HG02763 (cell line): ENCODE measurements at regions not wholly inside any gene's neighbourhood (a gene's known extent, or its start where the extent isn't known, plus 50 kb on each side); places are given as distances from the start of the nearest gene placed in this dataset.

Experiments
- ATAC-seq: cut with Tn5 transposase; IDR thresholded peaks from one replicate; pipeline ENCODE4 v1.9.1; 2021; ENCODE audit warnings: mild to moderate bottlenecking, moderate library complexity; ENCODE audit not compliant: unreplicated experiment

DNA sequence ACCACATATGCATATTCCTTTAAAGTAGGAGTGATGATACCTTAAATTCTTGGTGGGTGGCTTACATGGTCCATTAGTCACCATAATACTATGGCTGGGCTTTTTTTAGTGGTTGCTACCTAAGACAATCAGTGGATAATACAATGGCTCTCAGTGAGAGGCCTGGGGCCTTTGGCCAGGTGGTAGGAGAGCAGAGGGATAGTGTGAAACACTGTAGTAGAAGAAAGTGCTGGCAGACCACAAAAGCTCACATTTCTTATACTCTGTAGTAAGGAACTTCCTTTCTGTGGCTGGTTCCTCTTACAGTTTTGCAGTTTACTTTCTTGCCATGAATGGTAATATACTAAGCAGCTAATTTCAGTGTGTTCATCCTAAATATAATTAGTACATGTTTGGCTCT, 583.5 kb downstream of the XIRP2 start:
- ATAC-seq, result no peak

DNA sequence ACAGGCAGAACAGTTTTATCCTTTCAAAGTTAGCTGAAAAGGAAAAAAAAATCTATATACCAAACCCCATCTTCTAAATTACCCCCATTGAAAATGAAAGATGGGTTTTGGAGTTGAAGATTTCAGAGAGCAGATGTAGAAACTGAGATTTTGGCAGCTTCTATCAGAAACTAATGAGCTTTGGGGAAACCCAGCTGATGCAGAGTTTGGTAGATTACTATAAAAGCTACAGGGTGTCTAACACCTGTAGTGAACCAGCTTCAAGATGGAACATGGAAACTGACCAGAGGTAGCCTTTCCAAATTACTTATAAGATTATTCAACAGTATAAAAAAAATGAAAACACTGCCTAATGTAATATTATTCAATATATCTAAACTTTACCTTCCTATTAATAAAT, 583.1 kb downstream of the XIRP2 start:
- no peak for ATAC-seq

GRCh38 chr2:167462379-167462778, 574.1 kb downstream of the XIRP2 start:
- no peak for ATAC-seq

DNA sequence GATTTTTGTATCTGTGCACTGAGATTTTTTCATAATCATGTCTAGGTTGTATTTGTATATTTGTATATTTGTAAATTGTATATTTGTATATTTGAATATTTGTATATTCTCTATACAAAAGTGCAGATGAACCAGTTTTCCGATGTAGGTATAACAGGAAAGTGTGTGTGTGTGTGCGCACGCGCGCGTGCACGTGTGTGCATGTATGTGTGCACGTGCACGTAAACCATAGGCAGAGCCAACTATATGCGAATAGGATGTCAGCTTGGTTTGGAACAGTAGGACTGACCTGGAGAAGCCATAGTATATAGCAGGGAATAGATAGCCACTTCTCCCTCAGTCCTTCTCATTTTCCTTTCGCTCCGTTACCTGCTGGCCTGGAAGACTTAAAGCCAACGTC, 565.8 kb downstream of the XIRP2 start:
- ATAC-seq, result no peak

DNA sequence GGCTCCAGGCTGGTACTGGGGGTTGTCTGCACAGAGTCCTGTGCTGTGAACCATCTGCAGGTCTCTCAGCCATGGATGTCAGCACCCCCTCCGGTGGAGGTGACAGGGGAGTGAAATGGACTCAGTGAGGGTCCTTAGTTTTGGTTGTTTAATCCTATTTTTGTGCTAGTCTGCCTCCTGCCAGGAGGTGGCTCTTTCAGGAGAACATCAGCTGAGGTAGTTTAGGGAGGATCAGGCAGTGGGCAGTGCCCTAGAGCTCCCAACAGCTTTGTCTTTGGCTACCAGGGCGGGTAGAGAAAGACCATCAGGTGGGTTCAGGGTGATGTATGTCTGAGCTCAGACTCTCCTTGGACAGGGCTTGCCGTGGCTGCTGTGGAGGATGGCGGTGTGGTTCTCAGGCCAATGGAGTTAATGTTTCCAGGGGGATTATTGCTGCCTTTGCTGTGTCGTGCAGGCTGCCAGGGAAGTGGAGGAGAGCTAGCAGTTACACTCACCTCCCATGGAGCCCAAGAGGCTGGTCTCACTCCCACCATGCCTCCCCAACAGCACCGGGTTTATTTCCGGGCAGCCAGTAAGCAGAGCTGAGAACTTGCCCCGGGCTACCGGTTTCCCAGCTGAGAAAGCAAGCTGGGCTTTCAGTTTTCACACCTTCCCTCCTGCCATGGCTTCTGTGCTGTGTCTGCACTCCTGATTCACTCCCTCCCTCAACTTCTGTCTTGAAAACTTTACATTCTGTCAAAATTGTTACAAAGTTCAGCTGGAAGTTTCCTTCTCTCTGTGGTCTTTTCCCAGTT, 563.4 kb downstream of the XIRP2 start:
- no peak for ATAC-seq

GRCh38 chr2:167450364-167450763, 562.1 kb downstream of the XIRP2 start:
- no peak for ATAC-seq

DNA sequence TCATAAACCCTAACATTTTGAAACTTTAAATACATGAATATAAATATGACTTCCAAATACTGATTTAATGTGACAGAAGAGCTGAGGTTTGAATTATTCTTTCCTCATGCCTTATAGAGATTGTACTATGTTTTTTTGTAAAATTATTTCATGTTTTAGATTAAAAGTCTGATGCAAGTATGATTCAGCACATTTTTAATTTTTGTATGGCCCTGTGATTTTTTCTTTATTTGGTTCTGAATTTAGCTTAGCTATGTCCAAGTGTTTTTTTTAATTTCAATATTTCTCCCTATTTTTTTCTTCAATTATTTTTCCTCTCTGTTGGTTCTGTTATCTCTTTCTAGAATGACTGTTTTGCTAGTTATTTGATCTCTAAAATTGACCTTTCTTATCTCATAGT, 552.1 kb downstream of the XIRP2 start:
- no peak for ATAC-seq

DNA sequence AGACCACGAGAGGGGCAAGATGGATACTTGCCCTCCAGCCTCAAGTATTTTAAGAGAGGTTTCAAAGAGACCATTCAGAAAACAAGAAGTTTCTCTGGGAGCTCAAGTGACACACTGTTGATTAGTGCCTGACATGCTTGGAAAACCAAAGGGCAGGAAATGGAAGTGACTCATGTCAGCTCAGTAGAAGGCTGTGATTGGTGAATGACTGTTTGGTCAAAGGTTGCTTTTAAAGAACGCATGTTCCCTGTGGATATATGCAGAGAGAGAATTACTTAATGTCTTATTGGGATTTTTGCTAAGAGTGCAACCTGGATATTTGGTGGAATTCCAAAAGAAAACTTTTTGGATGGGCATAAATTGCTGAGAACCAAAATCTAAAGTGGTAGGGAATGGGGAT, 549.9 kb downstream of the XIRP2 start:
- no peak for ATAC-seq

DNA sequence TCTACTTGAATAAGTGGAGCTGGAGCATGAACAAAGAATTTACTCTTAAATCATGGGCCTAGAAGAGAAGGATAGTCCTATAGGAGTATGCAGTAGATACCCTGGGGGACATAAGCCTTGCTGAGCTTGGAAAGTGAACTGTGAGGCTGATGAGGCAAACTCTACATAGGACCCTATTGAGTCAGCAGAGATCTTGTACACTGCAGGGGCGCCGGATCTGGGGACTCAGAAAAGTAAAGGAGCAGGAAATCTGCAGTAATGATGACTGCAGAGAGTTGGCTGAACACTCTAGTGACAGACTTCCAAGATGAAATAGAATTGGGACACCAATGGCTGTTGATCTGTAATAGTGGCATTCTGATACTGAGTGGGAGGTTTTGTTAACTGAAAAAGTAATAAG, 543.7 kb downstream of the XIRP2 start:
- ATAC-seq, result no peak

DNA sequence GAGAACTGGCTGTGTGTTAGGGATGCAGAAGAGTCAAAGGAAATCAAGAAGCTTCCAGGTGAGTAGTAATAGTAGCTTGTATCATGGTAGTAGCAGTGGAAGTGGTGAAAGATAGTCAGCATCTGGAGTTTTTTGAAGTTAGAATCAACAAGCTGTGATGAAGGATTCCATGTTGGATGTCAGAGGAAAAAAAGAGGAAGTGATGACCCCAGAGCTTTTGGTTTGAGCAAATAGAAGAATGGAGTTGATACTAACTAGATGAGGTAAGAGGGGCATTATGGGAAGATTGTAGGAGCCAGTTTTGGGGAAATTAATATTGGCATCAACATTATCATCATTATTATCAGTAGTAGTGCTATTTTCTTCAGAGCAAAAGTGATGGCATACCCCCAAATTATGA, 542.2 kb downstream of the XIRP2 start:
- no peak for ATAC-seq

GRCh38 chr2:167424803-167425755, 536.8 kb downstream of the XIRP2 start:
- no peak for ATAC-seq

DNA sequence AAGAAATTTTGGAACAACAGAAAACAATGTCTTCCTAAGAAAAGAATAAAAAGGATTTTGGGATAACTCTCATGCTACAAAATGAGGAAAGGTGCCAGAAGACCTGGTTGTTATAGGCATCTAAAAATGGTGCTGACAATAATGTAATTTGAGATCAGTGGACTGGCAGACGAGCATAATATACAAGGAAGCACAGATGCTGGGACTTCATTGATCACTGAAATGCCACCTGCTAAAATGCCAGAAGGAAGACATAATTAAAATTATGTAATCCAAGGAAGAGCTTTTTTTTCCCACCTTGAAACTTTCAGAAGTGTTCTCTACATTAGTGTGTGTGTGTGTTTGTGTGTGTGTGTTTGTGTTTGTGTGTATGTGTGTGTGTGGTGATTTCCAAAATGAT, 535.9 kb downstream of the XIRP2 start:
- ATAC-seq, result no peak

DNA sequence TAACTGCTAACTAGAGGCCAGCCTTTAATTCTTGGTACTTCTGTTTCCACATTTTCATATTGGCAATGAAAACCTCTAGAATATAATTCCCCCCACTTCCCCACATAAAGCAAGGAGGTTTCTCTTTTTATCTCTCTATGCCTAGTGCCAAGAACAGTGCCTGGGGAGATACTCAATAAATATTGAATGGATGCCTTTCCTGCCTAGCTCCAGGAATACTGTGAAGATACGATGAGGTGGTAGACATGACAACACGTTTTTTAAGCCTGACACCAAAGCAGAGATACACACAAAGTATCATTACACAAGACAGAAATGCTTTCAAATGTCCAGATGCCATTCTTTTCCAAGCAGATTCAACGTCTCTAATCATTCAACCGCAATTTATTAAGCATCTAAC, 535.5 kb downstream of the XIRP2 start:
- no peak for ATAC-seq

DNA sequence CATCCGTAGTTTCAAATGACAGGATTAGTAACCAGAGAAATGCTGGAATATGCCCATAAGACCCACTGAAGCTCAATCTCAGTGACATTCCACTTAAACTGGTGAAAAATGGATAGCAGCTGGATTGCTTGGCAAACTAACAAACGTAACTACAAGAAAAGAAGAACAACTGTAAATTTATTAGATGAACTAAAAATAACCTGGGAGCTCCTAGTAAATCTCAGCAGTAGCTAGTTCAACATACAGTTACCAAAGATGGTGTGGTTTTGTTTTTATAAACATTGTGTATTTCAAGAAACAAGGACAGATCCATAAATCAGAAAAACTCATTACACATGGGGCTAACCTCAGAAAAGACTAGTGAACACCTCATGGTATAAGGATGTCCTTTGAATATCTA, 531.9 kb downstream of the XIRP2 start:
- no peak for ATAC-seq

GRCh38 chr2:167415068-167415467, 526.8 kb downstream of the XIRP2 start:
- no peak for ATAC-seq

GRCh38 chr2:167411367-167411766, 523.1 kb downstream of the XIRP2 start:
- no peak for ATAC-seq

DNA sequence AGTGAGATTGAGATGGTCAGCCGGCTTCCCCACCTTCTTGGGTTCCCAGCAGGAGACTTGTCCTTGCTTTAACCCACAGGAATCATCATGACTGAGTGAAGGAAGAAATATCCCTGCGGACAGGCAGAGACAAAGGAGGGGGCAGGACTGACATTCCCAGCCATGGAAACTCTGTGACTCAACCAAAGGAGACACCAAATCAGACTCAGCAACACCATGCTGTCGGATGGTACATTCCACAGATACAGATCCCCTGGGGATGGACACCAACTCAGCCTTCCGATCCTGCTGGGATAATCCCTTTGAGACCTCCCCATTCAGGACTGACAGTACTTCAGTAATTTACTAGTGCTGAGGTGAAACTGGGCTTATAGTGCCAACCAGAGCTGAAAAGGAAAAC, 518.3 kb downstream of the XIRP2 start:
- ATAC-seq, result no peak

- no peak for ATAC-seq
These were observed 516.5 kb downstream of the XIRP2 start for GRCh38 chr2:167404627-167405284.

GRCh38 chr2:167401309-167401708, 513.0 kb downstream of the XIRP2 start:
- ATAC-seq, result no peak

- no peak for ATAC-seq
These were observed 512.3 kb downstream of the XIRP2 start for GRCh38 chr2:167400546-167400945.

DNA sequence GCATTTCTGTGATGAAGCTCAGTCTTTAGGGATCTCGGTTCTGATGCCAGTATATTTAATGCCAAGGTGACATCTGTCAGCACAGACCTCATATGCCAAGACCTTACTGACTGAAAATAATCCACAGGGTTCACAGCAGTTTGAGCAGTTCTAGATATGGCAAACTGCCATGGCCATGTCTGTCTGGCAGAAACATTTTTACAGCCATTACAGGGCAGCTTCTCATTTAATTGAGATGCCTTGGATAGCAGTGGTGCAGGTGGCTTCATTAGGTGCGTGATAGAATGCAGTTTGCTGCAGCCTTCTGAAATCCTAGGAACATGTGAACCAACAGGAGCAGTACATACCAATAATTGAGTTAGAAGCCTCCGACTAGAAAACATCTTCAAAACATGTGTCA, 510.6 kb downstream of the XIRP2 start:
- no peak for ATAC-seq

- ATAC-seq, result no peak
These were observed 500.6 kb downstream of the XIRP2 start for GRCh38 chr2:167388901-167389300.
